ENCODE measurements at regions not wholly inside any gene's neighbourhood (a gene's known extent, or its start where the extent isn't known, plus 50 kb on each side); places are given as distances from the start of the nearest gene placed in this dataset.

GRCh38 chr14:55761651-55762050 lies 181.6 kb downstream of the KTN1 start:
- TF ChIP-seq CTCF (IDR thresholded peaks at IDR 0.05) = no peak
- no peak for TF ChIP-seq POLR2A (IDR thresholded peaks at IDR 0.05)

Measured in uterus (tissue), 2 donors.